Activated naive CD4-positive, alpha-beta T cell treated with anti-CD3 and anti-CD28 coated beads, Interleukin-2, amount 10 ng/mL, durations not matched to agents 7 days and 5 days (primary cell): ENCODE measurements at regions not wholly inside any gene's neighbourhood (a gene's known extent, or its start where the extent isn't known, plus 50 kb on each side); places are given as distances from the start of the nearest gene placed in this dataset.

ENCODE experiments used
- CTCF ChIA-PET: fragments of 350-600 bp; sonication (Branson Sonifier 250); formaldehyde crosslinking; loops from one replicate; lab custom pipeline; 2021; ENCODE audit warnings: antibody characterized with exemption; lab: Charles Lee
- DNase-seq: peaks from one replicate; pipeline ENCODE4 v3.0.0-alpha.2; 2020
- H3K27ac Mint-ChIP-seq: one replicate; pipeline ENCODE4 v1.8.0; 2021; ENCODE audit warnings: mild to moderate bottlenecking, moderate library complexity, mixed read lengths
- H3K27me3 Mint-ChIP-seq: one replicate; pipeline ENCODE4 v1.8.0; 2021; ENCODE audit warnings: mild to moderate bottlenecking, mixed read lengths
- H3K36me3 Mint-ChIP-seq: one replicate; pipeline ENCODE4 v1.8.0; 2021; ENCODE audit warnings: mixed read lengths
- H3K4me1 Mint-ChIP-seq: one replicate; pipeline ENCODE4 v1.8.0; 2021; ENCODE audit warnings: mixed read lengths
- H3K4me3 Mint-ChIP-seq: one replicate; pipeline ENCODE4 v1.8.0; 2021; ENCODE audit warnings: mild to moderate bottlenecking, moderate library complexity, mixed read lengths
- H3K9me3 Mint-ChIP-seq: one replicate; pipeline ENCODE4 v1.8.0; 2021; ENCODE audit warnings: mixed read lengths

GRCh38 chr5:143674469-143674786 is 137.5 kb upstream of the HMHB1 start:
- Mint-ChIP-seq H3K27ac (no peak overlapping the region), H3K9me3 (peaks cover 3% of the 10 kb centered on the region), H3K4me3 (no peak overlapping the region), H3K27me3 (peaks cover 13% of the 10 kb centered on the region), H3K4me1 (no peaks in the 10 kb centered on the region), H3K36me3 (no peaks in the 10 kb centered on the region)
- CTCF ChIA-PET = no interaction called here
- no peak for DNase-seq

GRCh38 chr5:143673676-143674468 is 138.1 kb upstream of the HMHB1 start:
- H3K9me3 Mint-ChIP-seq = peaks cover 3% of the 10 kb centered on the region
- no peaks in the 10 kb centered on the region for H3K4me1 Mint-ChIP-seq
- CTCF ChIA-PET = interaction anchor here (0.8 kb wide), 1 partner anchor 9 kb away, joined by 3 read pairs; no protein-coding TSS in a partner anchor
- peaks cover 13% of the 10 kb centered on the region for H3K27me3 Mint-ChIP-seq
- H3K4me3 Mint-ChIP-seq = no peak overlapping the region
- no peaks in the 10 kb centered on the region for H3K36me3 Mint-ChIP-seq
- H3K27ac Mint-ChIP-seq = no peak overlapping the region
- DNase-seq = no peak

GRCh38 chr5:143672806-143673205 is 139.2 kb upstream of the HMHB1 start:
- Mint-ChIP-seq H3K36me3 (no peaks in the 10 kb centered on the region), H3K27ac (no peak overlapping the region), H3K4me3 (no peak overlapping the region), H3K27me3 (peaks cover 13% of the 10 kb centered on the region), H3K9me3 (peaks cover 3% of the 10 kb centered on the region), H3K4me1 (no peaks in the 10 kb centered on the region)
- CTCF ChIA-PET = interaction anchor here (0.8 kb wide), 1 partner anchor 10 kb away, joined by 3 read pairs; no protein-coding TSS in a partner anchor
- no peak for DNase-seq

GRCh38 chr5:143671674-143672569 is 140.0 kb upstream of the HMHB1 start:
- CTCF ChIA-PET = interaction anchor here (0.7 kb wide), 1 partner anchor 103 kb away, joined by 4 read pairs; no protein-coding TSS in a partner anchor
- Mint-ChIP-seq H3K9me3 (peaks cover 3% of the 10 kb centered on the region), H3K27me3 (peaks cover 13% of the 10 kb centered on the region), H3K4me3 (no peak overlapping the region), H3K4me1 (no peaks in the 10 kb centered on the region), H3K27ac (no peak overlapping the region), H3K36me3 (no peaks in the 10 kb centered on the region)
- no peak for DNase-seq

GRCh38 chr5:143671021-143671420 is 140.9 kb upstream of the HMHB1 start:
- Mint-ChIP-seq H3K36me3 (no peaks in the 10 kb centered on the region), H3K27ac (no peak overlapping the region), H3K9me3 (peaks cover 3% of the 10 kb centered on the region), H3K4me3 (no peak overlapping the region), H3K27me3 (peaks cover 13% of the 10 kb centered on the region), H3K4me1 (no peaks in the 10 kb centered on the region)
- DNase-seq = no peak
- CTCF ChIA-PET = interaction anchor here (0.7 kb wide), 1 partner anchor 104 kb away, joined by 4 read pairs; no protein-coding TSS in a partner anchor

- Mint-ChIP-seq H3K4me3 (no peak overlapping the region), H3K36me3 (no peaks in the 10 kb centered on the region), H3K9me3 (peaks cover 3% of the 10 kb centered on the region), H3K27ac (no peak overlapping the region), H3K4me1 (no peaks in the 10 kb centered on the region), H3K27me3 (peaks cover 8% of the 10 kb centered on the region)
- no peak for DNase-seq
- CTCF ChIA-PET = no interaction called here
These were observed 146.1 kb upstream of the HMHB1 start for GRCh38 chr5:143665866-143666265.

GRCh38 chr5:143664623-143665022 is 147.3 kb upstream of the HMHB1 start:
- CTCF ChIA-PET = no interaction called here
- Mint-ChIP-seq H3K27me3 (peaks cover 8% of the 10 kb centered on the region), H3K4me3 (no peak overlapping the region), H3K27ac (no peak overlapping the region), H3K4me1 (no peaks in the 10 kb centered on the region), H3K9me3 (no peaks in the 10 kb centered on the region), H3K36me3 (no peaks in the 10 kb centered on the region)
- DNase-seq = no peak

GRCh38 chr5:143663872-143664271 is 148.1 kb upstream of the HMHB1 start:
- CTCF ChIA-PET = no interaction called here
- Mint-ChIP-seq H3K36me3 (no peaks in the 10 kb centered on the region), H3K4me1 (no peaks in the 10 kb centered on the region), H3K4me3 (no peak overlapping the region), H3K27me3 (peaks cover 8% of the 10 kb centered on the region), H3K9me3 (no peaks in the 10 kb centered on the region), H3K27ac (no peak overlapping the region)
- DNase-seq = no peak

- H3K4me1 Mint-ChIP-seq = no peaks in the 10 kb centered on the region
- CTCF ChIA-PET = no interaction called here
- DNase-seq = no peak
- H3K4me3 Mint-ChIP-seq = no peak overlapping the region
- no peaks in the 10 kb centered on the region for H3K9me3 Mint-ChIP-seq
- no peaks in the 10 kb centered on the region for H3K36me3 Mint-ChIP-seq
- H3K27ac Mint-ChIP-seq = no peak overlapping the region
- peaks cover 8% of the 10 kb centered on the region for H3K27me3 Mint-ChIP-seq
These were observed 149.9 kb upstream of the HMHB1 start for GRCh38 chr5:143662020-143662419.

- Mint-ChIP-seq H3K4me3 (no peak overlapping the region), H3K27me3 (peaks cover 8% of the 10 kb centered on the region), H3K9me3 (no peaks in the 10 kb centered on the region), H3K36me3 (no peaks in the 10 kb centered on the region), H3K4me1 (no peaks in the 10 kb centered on the region), H3K27ac (no peak overlapping the region)
- DNase-seq = no peak
- CTCF ChIA-PET = no interaction called here
These were observed 151.3 kb upstream of the HMHB1 start for GRCh38 chr5:143660625-143661024.

- Mint-ChIP-seq H3K27ac (no peak overlapping the region), H3K36me3 (no peaks in the 10 kb centered on the region), H3K4me3 (no peak overlapping the region), H3K9me3 (no peaks in the 10 kb centered on the region), H3K27me3 (peaks cover 8% of the 10 kb centered on the region), H3K4me1 (no peaks in the 10 kb centered on the region)
- no peak for DNase-seq
- CTCF ChIA-PET = interaction anchor here (0.7 kb wide), 1 partner anchor 165 kb away, joined by 3 read pairs; no protein-coding TSS in a partner anchor
These were observed 152.2 kb upstream of the HMHB1 start for GRCh38 chr5:143659599-143660238.

- CTCF ChIA-PET = interaction anchor here (0.7 kb wide), 1 partner anchor 166 kb away, joined by 3 read pairs; no protein-coding TSS in a partner anchor
- Mint-ChIP-seq H3K4me3 (no peak overlapping the region), H3K9me3 (no peaks in the 10 kb centered on the region), H3K4me1 (no peaks in the 10 kb centered on the region), H3K27me3 (peaks cover 7% of the 10 kb centered on the region), H3K36me3 (no peaks in the 10 kb centered on the region), H3K27ac (no peak overlapping the region)
- DNase-seq = no peak
These were observed 153.0 kb upstream of the HMHB1 start for GRCh38 chr5:143658956-143659355.

GRCh38 chr5:143657647-143658285 is 154.2 kb upstream of the HMHB1 start:
- no peak for DNase-seq
- H3K36me3 Mint-ChIP-seq = no peaks in the 10 kb centered on the region
- CTCF ChIA-PET = no interaction called here
- H3K27me3 Mint-ChIP-seq = no peaks in the 10 kb centered on the region
- H3K9me3 Mint-ChIP-seq = no peaks in the 10 kb centered on the region
- no peak overlapping the region for H3K4me3 Mint-ChIP-seq
- no peak overlapping the region for H3K27ac Mint-ChIP-seq
- H3K4me1 Mint-ChIP-seq = no peaks in the 10 kb centered on the region
